Thoracic aorta (tissue), 2 donors: ENCODE measurements at regions not wholly inside any gene's neighbourhood (a gene's known extent, or its start where the extent isn't known, plus 50 kb on each side); places are given as distances from the start of the nearest gene placed in this dataset.
"Not testable (repeated sequence)": the region's sequence is repeated elsewhere in the genome, so short reads cannot be mapped to it uniquely, and the experiment has no call there.

ENCODE experiments used
- ATAC-seq: fragments of 150-250 bp; one replicate; pipeline ENCODE4 v1.8.0; 2017; ENCODE audit warnings: low read depth; ENCODE audit not compliant: insufficient number of reproducible peaks, low FRiP score
- DNase-seq: peaks from one replicate; pipeline ENCODE4 v3.0.0-alpha.2; 2020; ENCODE audit warnings: low spot score
- H3K27ac ChIP-seq, 2 donors: fragments of 200-600 bp; sonication (generic); 1 replicate in 1 of 2; 2 replicates in 1 of 2; pipeline ENCODE4 v1.5.1; 2016; ENCODE audit warnings: mild to moderate bottlenecking in 2 of 2, moderate library complexity in 2 of 2
- H3K27me3 ChIP-seq: fragments of 200-600 bp; sonication (generic); replicated peaks from 2 replicates; pipeline ENCODE4 v1.6.0; 2016; ENCODE audit warnings: mild to moderate bottlenecking; ENCODE audit not compliant: insufficient read depth
- H3K36me3 ChIP-seq: fragments of 200-600 bp; sonication (generic); one replicate; pipeline ENCODE4 v1.5.1; 2016
- H3K4me1 ChIP-seq, 2 donors: fragments of 200-600 bp; sonication (generic); 1 replicate in 1 of 2; 2 replicates in 1 of 2; pipeline versions ENCODE4 v1.5.1 to v1.6.0; 2016; ENCODE audit warnings: low read depth in 2 of 2, mild to moderate bottlenecking in 1 of 2; ENCODE audit not compliant: control insufficient read depth in 1 of 2
- H3K4me3 ChIP-seq: fragments of 200-600 bp; sonication (generic); 2 replicates; pipeline ENCODE4 v1.5.1; 2016; ENCODE audit warnings: mild to moderate bottlenecking
- H3K9me3 ChIP-seq: fragments of 200-600 bp; sonication (generic); 2 replicates; pipeline ENCODE4 v1.5.1; 2016
- TF ChIP-seq, protein P1 (sequence below): fragments of 200-600 bp; sonication (generic); IDR thresholded peaks from one replicate; pipeline ENCODE4 v1.5.1; 2019; ENCODE audit warnings: antibody characterized with exemption

- H3K27ac ChIP-seq = no peak overlapping the region
- DNase-seq (no peak), ATAC-seq (no peak)
Measured at GRCh38 chr6:148628251-148628650, 118.6 kb upstream of the UST start.

GRCh38 chr6:148629181-148629580, 117.6 kb upstream of the UST start:
- no peak for ATAC-seq
- TF ChIP-seq, protein P1, sequence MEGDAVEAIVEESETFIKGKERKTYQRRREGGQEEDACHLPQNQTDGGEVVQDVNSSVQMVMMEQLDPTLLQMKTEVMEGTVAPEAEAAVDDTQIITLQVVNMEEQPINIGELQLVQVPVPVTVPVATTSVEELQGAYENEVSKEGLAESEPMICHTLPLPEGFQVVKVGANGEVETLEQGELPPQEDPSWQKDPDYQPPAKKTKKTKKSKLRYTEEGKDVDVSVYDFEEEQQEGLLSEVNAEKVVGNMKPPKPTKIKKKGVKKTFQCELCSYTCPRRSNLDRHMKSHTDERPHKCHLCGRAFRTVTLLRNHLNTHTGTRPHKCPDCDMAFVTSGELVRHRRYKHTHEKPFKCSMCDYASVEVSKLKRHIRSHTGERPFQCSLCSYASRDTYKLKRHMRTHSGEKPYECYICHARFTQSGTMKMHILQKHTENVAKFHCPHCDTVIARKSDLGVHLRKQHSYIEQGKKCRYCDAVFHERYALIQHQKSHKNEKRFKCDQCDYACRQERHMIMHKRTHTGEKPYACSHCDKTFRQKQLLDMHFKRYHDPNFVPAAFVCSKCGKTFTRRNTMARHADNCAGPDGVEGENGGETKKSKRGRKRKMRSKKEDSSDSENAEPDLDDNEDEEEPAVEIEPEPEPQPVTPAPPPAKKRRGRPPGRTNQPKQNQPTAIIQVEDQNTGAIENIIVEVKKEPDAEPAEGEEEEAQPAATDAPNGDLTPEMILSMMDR = no peak
- Histone ChIP-seq H3K36me3 (no peaks in the 10 kb centered on the region), H3K27ac (no peak overlapping the region), H3K9me3 (no peaks in the 10 kb centered on the region), H3K4me1 (peaks cover 0 to 4% of the 10 kb centered on the region in 2 donors), H3K4me3 (no peak overlapping the region), H3K27me3 (no peaks in the 10 kb centered on the region)
- no peak for DNase-seq

More at GRCh38 chr6:148628251-148628650, 118.6 kb upstream of the UST start:
- Histone ChIP-seq H3K9me3 (no peaks in the 10 kb centered on the region), H3K36me3 (no peaks in the 10 kb centered on the region), H3K4me3 (no peak overlapping the region), H3K4me1 (no peaks in the 10 kb centered on the region), H3K27me3 (no peaks in the 10 kb centered on the region)
- TF ChIP-seq, protein P1 = no peak

- Histone ChIP-seq H3K4me3 (no peak overlapping the region), H3K36me3 (no peaks in the 10 kb centered on the region), H3K27ac (no peak overlapping the region), H3K9me3 (no peaks in the 10 kb centered on the region), H3K27me3 (no peaks in the 10 kb centered on the region), H3K4me1 (peaks cover 0 to 8% of the 10 kb centered on the region in 2 donors)
- DNase-seq (no peak), ATAC-seq (no peak)
- TF ChIP-seq, protein P1 = no peak
Measured at GRCh38 chr6:148629592-148630465, 117.0 kb upstream of the UST start.

GRCh38 chr6:148635070-148635743, 111.6 kb upstream of the UST start:
- H3K9me3 ChIP-seq = no peaks in the 10 kb centered on the region
- TF ChIP-seq, protein P1 = no peak
- H3K4me1 ChIP-seq = peaks cover 0 to 21% of the 10 kb centered on the region in 2 donors
- H3K4me3 ChIP-seq = no peak overlapping the region
- no peaks in the 10 kb centered on the region for H3K27me3 ChIP-seq
- no peak for DNase-seq
- no peak overlapping the region for H3K27ac ChIP-seq
- H3K36me3 ChIP-seq = no peaks in the 10 kb centered on the region
- no peak for ATAC-seq

DNA sequence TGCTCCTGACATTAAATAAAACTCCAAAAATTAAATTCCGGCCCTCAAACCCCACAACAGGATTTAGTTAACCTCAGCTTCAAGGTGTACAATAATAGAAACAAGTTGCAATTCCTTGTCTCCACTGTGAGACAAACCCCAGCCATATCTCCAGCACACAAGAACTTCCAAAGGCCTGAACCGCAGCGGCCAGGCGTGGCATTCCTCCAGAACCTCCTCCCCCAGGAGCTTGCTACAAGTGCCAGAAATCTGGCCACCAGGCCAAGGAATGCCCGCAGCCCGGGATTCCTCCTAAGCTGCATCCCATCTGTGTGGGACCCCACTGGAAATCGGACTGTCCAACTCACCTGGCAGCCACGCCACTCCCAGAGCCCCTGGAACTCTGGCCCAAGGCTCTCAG, 105.0 kb upstream of the UST start:
- not testable (repeated sequence) for H3K4me1 ChIP-seq, H3K27ac ChIP-seq, DNase-seq, H3K27me3 ChIP-seq, H3K4me3 ChIP-seq, H3K36me3 ChIP-seq, ATAC-seq, H3K9me3 ChIP-seq

DNA sequence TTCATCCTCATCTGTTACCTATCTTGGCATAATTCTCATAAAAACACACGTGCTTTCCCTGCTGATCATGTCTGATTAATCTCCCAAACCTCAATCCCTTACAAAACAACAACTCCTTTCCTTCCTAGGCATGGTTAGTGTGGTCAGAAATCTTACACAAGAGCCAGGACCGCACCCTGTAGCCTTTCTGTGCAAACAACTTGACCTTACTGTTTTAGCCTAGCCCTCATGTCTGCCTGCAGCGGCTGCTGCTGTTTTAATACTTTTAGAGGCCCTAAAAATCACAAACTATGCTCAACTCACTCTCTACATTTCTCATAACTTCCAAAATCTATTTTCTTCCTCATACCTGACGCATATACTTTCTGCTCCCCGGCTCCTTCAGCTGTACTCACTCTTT, 103.6 kb upstream of the UST start:
- not testable (repeated sequence) for DNase-seq, ATAC-seq, H3K9me3 ChIP-seq

GRCh38 chr6:148645049-148645448, 101.8 kb upstream of the UST start:
- not testable (repeated sequence) for H3K4me3 ChIP-seq, H3K27me3 ChIP-seq, H3K9me3 ChIP-seq, DNase-seq, H3K4me1 ChIP-seq, H3K27ac ChIP-seq, H3K36me3 ChIP-seq, ATAC-seq

More for the DNA sequence above, 103.6 kb upstream of the UST start:
- not testable (repeated sequence) for H3K4me1 ChIP-seq, H3K36me3 ChIP-seq, H3K4me3 ChIP-seq, H3K27me3 ChIP-seq, H3K27ac ChIP-seq
